GM19099 (cell line): ENCODE measurements at regions not wholly inside any gene's neighbourhood (a gene's known extent, or its start where the extent isn't known, plus 50 kb on each side); places are given as distances from the start of the nearest gene placed in this dataset.

Source experiments
- POLR2A ChIP-seq: IDR thresholded peaks from 3 replicates; pipeline ENCODE4 v1.6.1; 2011; ENCODE audit warnings: low read depth; ENCODE audit not compliant: insufficient read length; ENCODE audit errors: extremely low read depth

- no peak for TF ChIP-seq POLR2A
Measured at GRCh38 chr6:21807299-21808044, 213.9 kb downstream of the SOX4 start.

DNA sequence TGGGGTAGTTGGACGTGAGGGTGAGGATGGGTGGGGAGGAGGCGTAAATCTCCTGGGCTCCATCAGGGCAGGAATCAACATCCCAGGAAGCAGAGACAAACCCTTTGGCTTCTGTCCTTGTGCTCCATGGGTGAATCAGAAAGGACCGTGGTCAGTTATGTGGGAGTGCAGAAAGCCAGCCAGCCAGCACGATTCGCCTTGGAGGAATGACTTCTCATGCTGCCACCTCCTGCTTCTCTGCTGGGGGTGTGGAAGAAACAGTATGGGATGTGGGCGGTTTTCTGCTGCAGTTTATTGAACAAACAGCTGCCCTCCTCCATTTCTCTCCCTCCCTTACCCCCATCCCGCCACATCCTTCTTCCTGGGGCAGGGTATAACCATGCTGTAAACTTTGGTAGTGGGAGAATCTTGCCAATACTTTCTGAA, 214.5 kb downstream of the SOX4 start:
- TF ChIP-seq POLR2A: no peak

DNA sequence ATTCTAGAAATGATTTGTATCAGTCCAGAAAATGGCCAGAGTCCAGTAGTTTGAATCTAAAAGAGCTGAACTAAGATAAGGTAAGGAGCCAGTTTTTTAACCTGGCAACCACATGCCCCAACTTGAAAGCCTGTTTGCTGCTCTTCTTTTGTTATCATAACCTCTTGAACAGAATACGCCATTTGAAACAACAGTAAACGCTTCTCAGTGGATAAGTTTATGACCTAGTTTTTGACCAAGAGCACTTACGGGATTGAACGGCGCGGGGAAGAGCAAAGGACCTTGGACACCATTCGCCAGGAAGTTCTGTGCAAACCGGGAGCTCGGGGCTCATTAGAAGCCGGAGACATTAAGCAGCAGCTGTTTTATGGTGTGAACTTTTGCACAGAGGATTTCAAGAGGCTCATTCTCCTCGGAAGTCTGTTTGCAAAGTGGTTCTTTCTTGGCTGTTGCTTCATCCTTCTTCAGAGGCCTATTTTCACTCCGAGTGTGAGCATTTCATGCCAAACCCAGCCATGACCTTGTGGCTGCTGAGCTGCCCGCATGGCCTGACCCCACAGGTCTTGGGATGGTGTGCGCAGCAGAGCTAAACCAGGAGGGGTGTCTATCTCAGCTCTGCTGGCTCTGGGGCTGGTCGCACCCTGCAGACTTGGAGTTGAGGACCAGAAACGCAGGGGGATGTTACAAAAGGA, 215.1 kb downstream of the SOX4 start:
- no peak for TF ChIP-seq POLR2A

GRCh38 chr6:21811484-21811883, 217.9 kb downstream of the SOX4 start:
- TF ChIP-seq POLR2A: no peak

- no peak for TF ChIP-seq POLR2A
Measured at GRCh38 chr6:21816231-21816630, 222.7 kb downstream of the SOX4 start.

GRCh38 chr6:21820442-21820841, 226.9 kb downstream of the SOX4 start:
- no peak for TF ChIP-seq POLR2A

DNA sequence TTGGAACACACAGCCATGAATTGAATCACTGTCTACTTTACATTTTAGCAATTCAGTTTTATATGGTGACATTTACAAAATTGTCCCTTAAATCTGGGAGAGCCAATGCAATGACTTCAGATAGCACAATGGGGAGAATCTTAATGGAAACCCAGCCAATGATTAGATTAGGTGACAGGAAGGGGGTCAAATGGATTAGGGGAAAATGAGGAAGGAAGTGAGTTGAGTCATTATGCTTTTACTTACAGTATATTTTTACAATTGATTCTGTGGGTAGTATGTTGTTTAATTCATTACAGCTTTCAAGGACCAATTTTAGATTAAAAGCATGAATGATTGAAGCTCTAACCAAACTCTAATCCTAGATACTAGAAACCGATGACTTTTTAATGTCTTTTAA, 229.8 kb downstream of the SOX4 start:
- no peak for TF ChIP-seq POLR2A

DNA sequence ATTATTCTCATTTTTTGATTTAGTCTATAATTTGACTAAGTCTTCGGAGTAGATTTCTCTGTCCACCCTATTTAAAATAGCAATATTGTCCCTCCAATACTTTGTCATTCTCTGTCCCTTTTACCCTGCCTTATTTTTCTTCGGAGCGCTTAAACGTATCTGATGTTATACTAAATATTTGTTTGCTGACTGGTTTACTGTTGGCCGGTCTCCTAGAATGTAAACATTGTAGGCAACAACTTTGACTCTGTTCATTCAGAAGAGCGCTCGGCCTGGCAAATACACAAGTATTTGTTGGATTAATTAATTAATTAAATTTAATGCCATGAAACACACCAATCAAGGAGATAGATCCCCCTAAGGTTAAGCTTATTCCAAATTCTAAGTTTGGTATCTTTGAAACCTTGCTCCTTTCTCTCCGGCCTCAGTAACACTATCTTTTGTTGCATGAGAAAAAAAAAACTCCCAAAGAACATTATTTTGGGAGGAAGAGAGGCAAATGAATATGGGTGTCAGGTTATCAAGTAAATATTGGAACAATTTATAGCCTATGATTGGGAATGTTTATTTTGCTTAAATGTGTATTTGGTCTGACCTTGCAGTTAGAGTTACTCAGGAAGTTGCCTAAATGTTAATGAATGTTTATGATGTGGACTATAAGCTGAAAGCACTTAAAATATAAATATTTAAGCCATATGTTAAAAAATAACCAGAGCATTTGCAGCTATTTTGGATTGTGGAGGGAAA, 231.1 kb downstream of the SOX4 start:
- TF ChIP-seq POLR2A: no peak

DNA sequence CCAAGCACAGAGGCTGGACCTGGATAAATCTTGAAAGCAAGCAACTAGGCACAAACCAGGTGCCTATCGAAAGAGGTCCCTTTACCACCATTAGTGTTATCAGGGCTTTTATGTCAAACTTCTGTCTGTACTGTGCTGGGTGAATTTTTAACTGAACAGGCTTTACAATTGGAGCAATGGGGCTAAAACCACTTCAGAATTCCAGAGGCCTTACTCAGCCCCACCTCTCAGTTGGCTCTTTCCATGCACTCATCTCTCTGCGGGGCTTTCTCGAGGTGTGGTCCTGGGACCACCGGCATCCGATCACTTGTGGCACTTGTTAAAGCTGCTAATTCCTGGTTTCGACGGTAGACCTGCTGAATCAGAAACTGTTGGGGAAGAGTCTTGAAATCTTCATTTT, 232.5 kb downstream of the SOX4 start:
- TF ChIP-seq POLR2A: no peak

DNA sequence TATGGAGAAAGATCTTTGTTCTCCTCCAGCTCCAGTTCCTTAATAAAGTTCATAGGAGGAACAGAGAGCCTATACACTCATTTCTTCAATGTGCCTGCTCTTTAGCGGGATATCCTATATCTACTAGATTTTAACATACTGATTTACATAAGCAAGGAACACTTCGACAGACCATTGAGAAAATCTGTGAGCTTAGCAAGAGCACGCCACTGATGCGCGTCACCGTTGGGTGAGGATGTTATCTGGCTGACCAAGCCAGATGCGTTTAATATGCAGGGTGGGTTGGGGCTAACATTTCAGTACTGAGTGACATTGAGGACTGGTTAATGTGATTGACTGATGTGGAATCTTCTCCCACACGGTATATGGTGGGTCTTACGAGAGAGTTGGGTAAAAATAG, 233.4 kb downstream of the SOX4 start:
- no peak for TF ChIP-seq POLR2A

- no peak for TF ChIP-seq POLR2A
Measured at GRCh38 chr6:21827425-21828202, 234.1 kb downstream of the SOX4 start.

- TF ChIP-seq POLR2A: no peak
Measured at GRCh38 chr6:21828704-21829103, 235.2 kb downstream of the SOX4 start.

DNA sequence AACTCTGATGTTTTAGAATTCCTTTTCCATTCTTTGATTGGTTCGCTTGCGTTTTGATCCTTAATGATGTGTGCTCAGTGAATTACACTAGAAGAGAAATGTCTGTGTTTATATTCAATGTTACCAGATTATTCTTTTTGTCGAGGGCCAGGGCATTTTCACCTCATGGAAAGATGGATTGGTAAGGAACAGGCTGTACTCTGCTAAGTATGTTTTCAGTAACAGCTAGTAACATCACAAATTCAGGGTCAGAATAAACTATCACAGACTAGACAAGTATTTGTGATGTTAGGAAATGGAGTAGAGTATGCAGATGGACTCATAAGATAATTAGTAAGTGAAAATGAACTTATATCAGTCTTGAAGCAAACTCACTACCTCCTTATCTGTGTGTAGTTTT, 235.6 kb downstream of the SOX4 start:
- TF ChIP-seq POLR2A: no peak

DNA sequence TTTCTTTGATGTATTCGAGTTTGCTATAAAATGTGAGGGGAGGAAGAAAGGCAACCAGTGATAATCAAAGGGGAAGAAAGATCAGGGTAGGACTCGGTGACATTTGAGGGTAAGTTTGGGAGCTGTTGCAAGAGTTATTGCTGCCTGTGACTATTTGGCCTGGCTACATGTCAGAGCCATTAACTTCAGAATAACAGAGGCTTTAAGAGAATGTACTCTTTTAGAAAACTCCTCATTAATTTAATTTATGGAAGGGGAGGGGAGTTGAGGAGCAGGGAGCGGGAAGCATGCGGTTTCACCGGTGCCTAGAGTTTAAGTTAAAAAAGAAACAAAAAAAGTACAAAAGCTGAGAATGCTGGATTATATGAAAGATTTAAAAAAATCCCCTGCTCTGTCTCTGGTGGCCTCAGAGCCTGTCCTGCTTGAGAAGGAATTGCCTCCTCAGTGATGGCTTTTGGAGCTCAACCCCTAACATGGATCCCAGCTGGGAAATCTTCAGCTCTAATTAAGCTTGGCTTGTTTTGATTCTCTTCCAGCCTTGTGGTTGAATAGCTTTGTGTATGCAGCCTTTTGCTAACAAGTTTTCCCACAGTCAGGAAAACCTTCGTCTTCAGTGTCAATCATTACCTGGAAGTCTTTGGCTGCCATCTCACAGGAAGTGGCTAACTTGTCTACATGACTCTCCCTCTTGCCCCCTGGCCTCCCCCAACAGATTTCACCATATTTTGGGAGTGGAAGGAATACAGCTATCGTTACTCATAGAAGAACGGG, 238.2 kb downstream of the SOX4 start:
- TF ChIP-seq POLR2A: no peak
